Hippocampal formation (tissue), 2 donors: ENCODE measurements at regions not wholly inside any gene's neighbourhood (a gene's known extent, or its start where the extent isn't known, plus 50 kb on each side); places are given as distances from the start of the nearest gene placed in this dataset.

Source experiments
- DNase-seq, 2 donors: peaks; one replicate each; lab custom pipeline; 2025; lab: John Stamatoyannopoulos, UW

- no peak for DNase-seq
These were observed 245.3 kb downstream of the HACE1 start for GRCh38 chr6:104614394-104614793.

GRCh38 chr6:104613416-104614001, 246.2 kb downstream of the HACE1 start:
- no peak for DNase-seq

GRCh38 chr6:104612541-104612940, 247.2 kb downstream of the HACE1 start:
- no peak for DNase-seq

- no peak for DNase-seq
These were observed 251.6 kb downstream of the HACE1 start for GRCh38 chr6:104608101-104608500.

GRCh38 chr6:104607501-104607900, 252.2 kb downstream of the HACE1 start:
- no peak for DNase-seq

GRCh38 chr6:104606361-104606760, 253.4 kb downstream of the HACE1 start:
- no peak for DNase-seq

- no peak for DNase-seq
These were observed 255.0 kb downstream of the HACE1 start for GRCh38 chr6:104604685-104605084.

- no peak for DNase-seq
These were observed 256.5 kb downstream of the HACE1 start for GRCh38 chr6:104603108-104603745.

GRCh38 chr6:104601721-104602120, 258.0 kb downstream of the HACE1 start:
- no peak for DNase-seq

- no peak for DNase-seq
These were observed 258.5 kb downstream of the HACE1 start for GRCh38 chr6:104601131-104601651.

GRCh38 chr6:104600639-104600931, 259.1 kb downstream of the HACE1 start:
- DNase-seq, result no peak

- no peak for DNase-seq
These were observed 259.7 kb downstream of the HACE1 start for GRCh38 chr6:104599821-104600638.

GRCh38 chr6:104597541-104598050, 262.1 kb downstream of the HACE1 start:
- no peak for DNase-seq

- no peak for DNase-seq
These were observed 263.6 kb downstream of the HACE1 start for GRCh38 chr6:104596091-104596490.

GRCh38 chr6:104595311-104595820, 264.4 kb downstream of the HACE1 start:
- no peak for DNase-seq

GRCh38 chr6:104591573-104592334, 268.0 kb downstream of the HACE1 start:
- no peak for DNase-seq

- no peak for DNase-seq
These were observed 269.8 kb downstream of the HACE1 start for GRCh38 chr6:104589940-104590339.

- no peak for DNase-seq
These were observed 274.1 kb downstream of the HACE1 start for GRCh38 chr6:104585646-104586045.

GRCh38 chr6:104580452-104580851, 279.3 kb downstream of the HACE1 start:
- DNase-seq, result no peak

GRCh38 chr6:104579310-104579863, 280.3 kb downstream of the HACE1 start:
- DNase-seq, result no peak

- DNase-seq, result no peak
These were observed 284.2 kb downstream of the HACE1 start for GRCh38 chr6:104575536-104575935.
